ENCODE measurements at regions not wholly inside any gene's neighbourhood (a gene's known extent, or its start where the extent isn't known, plus 50 kb on each side); places are given as distances from the start of the nearest gene placed in this dataset.

DNA sequence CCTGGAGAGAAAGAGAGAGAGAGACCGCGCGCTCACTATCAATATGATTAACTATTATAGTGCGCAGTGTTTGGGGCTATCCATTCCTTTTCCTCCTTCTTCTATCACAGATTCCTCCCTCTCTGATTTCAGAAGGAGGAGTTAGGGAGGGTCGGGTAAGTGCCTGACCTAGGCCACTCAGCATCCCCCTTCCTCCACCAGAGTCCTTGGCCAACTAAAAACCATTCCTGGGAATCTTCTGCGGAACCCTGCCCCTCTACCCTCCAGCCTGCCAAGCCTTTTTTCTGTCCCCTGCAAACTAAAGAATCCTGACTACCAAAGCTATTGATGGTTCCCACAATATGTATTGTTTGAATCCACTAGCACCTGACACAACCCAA is 256.2 kb upstream of the NFE2L3 start:
- DNase-seq, result no peak

DNA sequence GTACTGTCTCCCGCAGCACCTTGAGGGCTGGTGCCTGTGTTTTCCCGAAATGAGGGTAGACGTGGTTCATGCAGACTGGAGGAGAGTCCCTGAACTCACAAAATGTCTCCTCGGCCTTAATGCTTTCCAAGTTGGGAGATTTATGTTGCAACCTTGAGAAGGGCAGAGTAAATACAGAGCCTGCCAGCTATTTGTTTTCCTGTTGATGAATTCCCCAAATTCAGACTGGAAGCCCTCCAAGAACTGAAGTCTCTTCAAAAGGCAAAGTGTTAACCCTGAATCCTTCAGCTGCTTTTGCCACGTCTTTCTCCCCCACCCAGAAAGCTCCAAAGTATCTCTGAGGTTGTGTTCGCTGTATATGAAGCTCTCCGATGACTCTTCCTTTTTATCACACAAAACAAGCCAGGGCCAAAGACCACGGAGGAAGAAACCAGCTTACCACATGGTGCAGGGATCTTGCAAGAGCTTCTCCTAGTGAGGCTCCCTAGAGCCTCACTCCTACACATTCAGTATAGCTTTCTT is 254.7 kb upstream of the NFE2L3 start:
- DNase-seq, result no peak

DNA sequence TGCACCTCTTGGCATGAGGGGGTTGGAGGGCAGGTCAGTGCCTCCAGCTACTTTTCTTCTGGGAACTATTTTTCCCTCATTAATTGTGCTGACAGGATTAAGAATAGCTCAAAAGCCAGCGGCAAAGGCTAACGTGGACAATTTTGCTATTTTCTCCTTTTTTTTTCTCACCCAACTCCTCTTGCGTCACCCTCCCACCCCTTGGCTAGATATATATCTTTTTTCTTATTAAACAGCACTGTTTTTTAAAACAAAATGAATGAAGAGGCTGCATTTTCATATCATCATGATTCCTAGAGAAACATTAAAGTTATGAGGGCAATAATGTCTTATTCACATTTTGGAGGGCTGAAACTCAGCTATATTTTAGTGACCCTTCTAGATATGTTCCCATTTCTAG is 251.8 kb upstream of the NFE2L3 start:
- no peak for DNase-seq

DNA sequence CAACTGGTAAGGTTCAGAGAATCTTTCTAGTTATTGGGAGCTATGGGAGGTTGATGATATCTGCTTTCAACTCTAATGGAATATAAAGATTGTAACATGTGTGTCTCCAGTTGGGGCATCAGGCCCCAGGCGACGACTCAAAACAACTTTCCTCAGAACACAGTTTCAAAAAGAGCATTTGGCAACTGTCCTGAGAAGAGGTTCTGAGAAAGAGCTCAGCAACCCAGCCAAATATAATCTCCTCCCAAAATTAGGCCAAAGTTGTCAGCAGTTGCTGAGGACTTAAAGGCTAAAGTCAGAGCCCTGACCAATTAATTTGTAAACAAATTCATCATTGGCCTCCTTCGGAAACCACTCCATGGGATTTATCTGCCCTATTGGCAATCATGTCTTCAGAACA is 251.1 kb upstream of the NFE2L3 start:
- DNase-seq, result no peak

DNA sequence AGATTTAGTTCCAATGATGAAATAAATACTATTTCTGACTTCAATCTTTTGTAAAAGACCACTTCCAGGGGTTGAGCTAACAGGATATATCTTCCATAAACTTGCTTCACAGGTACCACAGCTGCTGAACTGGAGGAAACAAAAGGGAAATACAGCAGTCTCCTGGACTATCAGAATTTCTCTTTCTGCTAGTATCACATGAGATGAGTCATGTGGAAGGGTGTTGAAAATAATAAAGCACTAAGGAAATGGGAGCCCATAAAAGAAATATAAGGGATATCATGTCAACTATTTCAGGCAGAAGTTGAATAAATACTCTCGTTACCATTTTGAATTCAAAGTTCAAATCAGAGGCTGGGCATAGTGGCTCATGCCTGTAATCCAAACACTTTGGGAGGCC is 250.3 kb upstream of the NFE2L3 start:
- DNase-seq, result no peak

- DNase-seq, result no peak
Measured at GRCh38 chr7:25906003-25906402, 246.0 kb upstream of the NFE2L3 start.

- no peak for DNase-seq
Measured at GRCh38 chr7:25906760-25907159, 245.2 kb upstream of the NFE2L3 start.

DNA sequence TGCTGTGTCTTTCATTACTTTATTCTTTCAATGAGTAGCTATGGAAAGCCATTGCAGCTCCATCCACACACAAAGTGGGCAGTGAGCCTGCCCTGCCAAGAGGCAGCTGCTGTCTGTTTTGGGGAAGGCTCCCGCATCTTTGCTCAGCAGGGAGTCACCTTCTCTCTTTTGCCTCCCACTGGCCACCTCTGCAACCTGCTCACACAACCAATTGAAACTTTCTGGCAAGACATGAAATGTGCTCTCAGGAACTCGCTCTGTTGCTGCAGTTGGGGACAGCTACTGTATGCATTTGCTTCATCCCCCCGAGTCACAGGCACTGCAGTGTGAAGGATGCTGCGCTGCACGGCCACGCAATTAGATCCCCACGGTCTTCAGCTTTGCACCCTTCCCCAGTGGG is 244.8 kb upstream of the NFE2L3 start:
- no peak for DNase-seq

DNA sequence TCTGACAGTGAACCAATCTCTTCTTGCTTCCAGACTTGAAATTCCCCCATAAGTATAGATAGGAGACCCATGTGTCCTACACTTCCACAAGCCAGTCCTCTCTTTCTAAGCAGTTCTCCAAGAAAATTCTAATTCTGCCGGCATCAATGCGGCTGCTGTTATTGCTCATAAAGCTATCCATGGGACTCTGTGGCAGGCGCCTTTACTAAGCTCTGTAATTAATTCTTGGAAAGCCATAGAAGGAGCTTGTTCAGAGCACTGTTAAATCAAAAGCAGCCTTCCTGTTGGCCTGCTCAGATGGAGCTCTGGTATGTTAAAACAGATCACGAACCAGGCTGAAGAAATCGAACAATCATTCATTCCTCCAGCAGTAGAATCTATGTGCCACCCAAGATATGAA is 244.3 kb upstream of the NFE2L3 start:
- DNase-seq, result no peak

- no peak for DNase-seq
Measured at GRCh38 chr7:25908154-25908949, 243.6 kb upstream of the NFE2L3 start.

- no peak for DNase-seq
Measured at GRCh38 chr7:25911738-25912607, 240.0 kb upstream of the NFE2L3 start.

DNA sequence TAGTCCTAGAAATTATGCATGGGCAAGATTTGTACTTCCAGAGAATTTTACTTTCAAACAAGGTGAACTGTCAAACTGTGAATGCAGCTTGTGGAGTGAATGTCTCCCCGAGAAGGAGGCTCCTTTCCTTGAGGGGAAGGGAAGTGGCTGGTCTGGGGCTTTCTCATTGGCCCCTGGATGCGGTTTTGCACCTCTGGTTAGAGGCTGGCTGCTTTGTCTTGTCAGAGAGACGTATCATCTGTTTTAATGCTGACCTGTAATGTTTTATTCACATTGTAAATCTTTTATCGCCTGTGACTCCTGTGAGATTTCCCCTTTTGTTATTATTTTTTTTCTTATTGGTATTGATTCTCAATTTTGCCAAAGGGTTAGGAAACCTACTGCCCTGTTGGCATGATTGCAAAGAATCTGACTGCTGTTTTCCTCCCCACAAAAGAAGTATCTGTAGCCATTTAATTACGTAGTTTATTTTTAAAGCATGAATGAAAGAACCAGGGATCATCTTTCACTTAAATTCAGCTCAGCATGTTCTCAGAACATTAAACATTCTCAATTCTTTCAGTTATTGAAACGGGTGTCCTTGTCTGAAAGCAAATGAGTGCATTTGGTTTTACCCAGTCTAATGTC is 238.3 kb upstream of the NFE2L3 start:
- no peak for DNase-seq

DNA sequence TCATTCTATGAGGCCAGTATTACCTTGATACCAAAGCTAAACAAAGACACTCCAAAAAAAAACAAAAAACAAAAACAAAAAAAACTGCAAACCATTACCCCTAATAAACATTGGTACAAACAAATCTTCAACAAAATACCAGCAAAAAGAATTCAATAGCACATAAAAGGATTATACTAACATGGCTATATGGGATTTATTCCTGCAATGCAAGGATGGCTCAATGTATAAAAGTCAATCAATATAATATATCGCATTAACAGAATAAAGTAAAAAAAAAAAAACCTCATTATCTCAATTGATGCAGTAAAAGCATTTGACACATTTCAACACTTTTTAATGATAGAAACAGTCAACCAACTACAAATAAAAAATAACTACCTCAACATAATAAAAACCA is 233.3 kb upstream of the NFE2L3 start:
- no peak for DNase-seq

DNA sequence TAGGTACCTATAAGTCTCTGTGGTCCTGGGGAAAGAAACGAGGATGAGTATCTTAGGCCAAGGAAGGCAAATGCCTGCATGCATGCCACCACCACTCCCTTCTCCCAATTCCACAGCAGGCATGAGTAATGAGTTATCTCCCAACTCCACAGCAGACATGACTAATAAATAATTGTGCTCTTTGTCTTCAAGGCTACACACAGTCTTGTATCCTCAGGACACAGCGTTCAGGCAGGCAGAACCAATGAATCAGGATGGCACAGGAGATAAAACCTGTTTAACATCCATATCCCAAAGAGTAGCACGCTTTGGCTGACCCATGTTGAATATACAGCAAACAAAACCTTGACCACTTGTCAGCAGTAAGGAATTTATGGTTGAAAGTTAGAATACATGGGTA is 229.7 kb upstream of the NFE2L3 start:
- DNase-seq, result no peak

DNA sequence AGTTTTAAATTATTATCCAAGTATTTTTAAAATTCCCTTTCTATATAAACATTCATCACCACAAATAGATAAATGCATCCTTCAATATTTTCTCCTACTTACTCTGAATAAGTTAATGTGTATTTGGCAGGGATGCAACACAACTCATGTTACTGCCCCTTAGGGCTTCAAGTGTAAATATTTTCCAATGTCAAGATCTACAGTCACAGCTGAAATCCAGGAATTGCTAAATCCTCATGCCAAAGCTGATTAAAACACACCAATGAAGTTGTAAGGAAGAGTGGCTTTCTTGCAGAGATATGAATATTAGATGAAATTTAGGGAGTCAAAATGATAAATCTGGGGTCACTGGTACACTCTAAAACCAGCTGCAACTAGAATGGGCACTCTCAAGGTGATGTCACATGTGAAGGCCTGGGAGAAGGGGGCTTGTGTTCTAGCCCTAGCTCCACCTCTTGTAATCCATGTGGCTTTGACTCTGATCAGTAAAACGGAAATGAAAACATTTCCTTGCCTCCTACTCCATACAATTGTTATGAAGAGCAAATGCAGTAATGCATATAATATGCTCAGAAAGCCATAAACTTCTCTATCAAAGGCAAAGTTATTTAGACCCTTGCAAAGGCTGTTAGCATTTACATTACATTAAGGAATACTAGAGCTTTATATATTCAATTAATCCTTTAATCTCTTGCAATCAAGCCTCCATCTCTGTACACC is 228.1 kb upstream of the NFE2L3 start:
- DNase-seq, result no peak

DNA sequence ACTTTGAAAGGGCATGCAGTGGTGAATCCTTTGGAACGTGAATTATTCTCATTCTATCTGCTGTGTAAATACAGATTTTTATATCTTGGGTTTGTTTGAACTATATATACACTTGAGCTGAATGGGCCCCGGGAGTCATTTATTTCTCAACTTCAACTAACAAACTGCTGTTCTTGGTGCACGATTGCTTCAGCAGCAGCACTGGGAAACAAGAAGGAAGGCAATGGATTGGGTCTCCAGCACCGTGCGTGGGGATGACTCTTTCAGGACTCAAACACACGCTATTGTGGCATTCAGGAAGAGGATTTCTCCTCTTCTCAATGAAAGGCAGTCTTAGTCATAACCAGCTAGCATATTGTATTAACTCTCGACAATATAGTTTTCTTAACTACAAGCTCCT is 226.0 kb upstream of the NFE2L3 start:
- no peak for DNase-seq

DNA sequence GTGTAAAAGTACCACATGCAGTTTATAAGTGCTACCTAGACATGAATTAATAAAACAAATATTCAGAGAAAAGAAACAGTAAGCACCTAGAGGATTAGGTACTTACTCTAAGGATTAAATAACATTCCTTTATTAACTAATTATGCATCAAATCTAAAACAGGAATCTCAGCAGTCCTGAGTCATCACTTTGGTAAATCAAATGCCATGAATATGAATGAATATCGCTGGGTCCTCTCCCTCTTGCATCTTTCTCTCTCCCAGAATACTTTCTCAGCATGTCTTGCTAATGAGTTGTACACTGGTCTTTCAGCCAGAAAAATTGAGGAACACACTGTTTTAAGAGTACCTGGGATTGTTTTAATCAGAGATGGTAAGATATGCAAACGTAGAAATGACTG is 225.5 kb upstream of the NFE2L3 start:
- DNase-seq, result no peak

- no peak for DNase-seq
Measured at GRCh38 chr7:25926891-25927625, 224.9 kb upstream of the NFE2L3 start.

GRCh38 chr7:25927626-25927978 is 224.4 kb upstream of the NFE2L3 start:
- no peak for DNase-seq

GRCh38 chr7:25928549-25929330 is 223.3 kb upstream of the NFE2L3 start:
- no peak for DNase-seq

DNA sequence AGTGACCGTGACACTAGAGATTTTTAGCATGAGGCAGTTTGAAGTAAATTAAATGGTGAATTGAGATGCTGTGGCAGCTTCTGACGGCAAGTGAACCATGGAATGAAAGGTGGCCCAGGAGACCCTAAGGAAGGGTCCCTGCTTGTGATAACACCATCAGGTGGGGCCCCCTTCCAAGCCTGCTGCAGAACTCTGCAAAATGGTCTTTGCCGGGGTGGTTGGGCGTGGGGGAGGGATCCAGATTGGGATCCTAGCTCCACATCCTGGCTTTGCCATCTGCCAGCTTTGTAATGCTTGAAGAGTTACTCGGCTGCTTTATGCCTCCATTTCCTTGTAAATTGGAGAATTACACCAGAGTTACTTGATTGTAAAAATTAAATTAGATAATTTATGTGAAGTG is 222.6 kb upstream of the NFE2L3 start:
- no peak for DNase-seq

All from activated gamma-delta T cell (primary cell).